Heart left ventricle (tissue), 16 donors: ENCODE measurements at regions not wholly inside any gene's neighbourhood (a gene's known extent, or its start where the extent isn't known, plus 50 kb on each side); places are given as distances from the start of the nearest gene placed in this dataset.

Experiments
- ATAC-seq, 4 donors: fragments of 200-7000 bp; cut with Tn5 transposase; one replicate each; pipeline ENCODE4 v1.9.1; 2020 to 2022; ENCODE audit warnings: moderate library complexity in 4 of 4, mild to moderate bottlenecking in 3 of 4, moderate number of reproducible peaks in 1 of 4
- DNase-seq, 5 donors: peaks; one replicate each; pipeline ENCODE4 v3.0.0-alpha.2; 2020
- H3K27ac ChIP-seq, 12 donors: fragments of 200-600 bp; sonication (generic) in 4 of 12; one replicate each; pipeline versions ENCODE4 v1.5.0 to v1.8.0; 2016 to 2022; ENCODE audit warnings: mild to moderate bottlenecking in 2 of 12
- H3K27me3 ChIP-seq, 9 donors: fragments of 200-600 bp; sonication (generic) in 2 of 9; one replicate each; pipeline versions ENCODE4 v1.5.1 to v1.8.0; 2016 to 2022; ENCODE audit warnings: mild to moderate bottlenecking in 3 of 9
- H3K36me3 ChIP-seq, 9 donors: fragments of 200-600 bp; sonication (generic) in 2 of 9; one replicate each; pipeline versions ENCODE4 v1.5.0 to v1.8.0; 2018 to 2022; ENCODE audit warnings: mild to moderate bottlenecking in 2 of 9
- H3K4me1 ChIP-seq, 12 donors: fragments of 200-600 bp; sonication (generic) in 4 of 12; one replicate each; pipeline versions ENCODE4 v1.5.0 to v1.8.0; 2016 to 2022; ENCODE audit warnings: mild to moderate bottlenecking in 3 of 12
- H3K4me3 ChIP-seq, 12 donors: fragments of 200-600 bp; sonication (generic) in 4 of 12; one replicate each; pipeline versions ENCODE4 v1.5.0 to v1.8.0; 2017 to 2022; ENCODE audit warnings: mild to moderate bottlenecking in 9 of 12, moderate library complexity in 4 of 12
- H3K9me3 ChIP-seq, 12 donors: fragments of 200-600 bp; sonication (generic) in 4 of 12; one replicate each; pipeline versions ENCODE4 v1.5.0 to v1.8.0; 2016 to 2022; ENCODE audit warnings: mild to moderate bottlenecking in 1 of 12
- POLR2A ChIP-seq, 2 donors: fragments of 450-650 bp; IDR thresholded peaks; one replicate each; pipeline ENCODE4 v1.6.1; 2017; ENCODE audit warnings: antibody characterized with exemption in 2 of 2, mild to moderate bottlenecking in 2 of 2, moderate library complexity in 2 of 2
- WGBS, 4 donors: extraction: QIAGEN DNeasy Blood & Tissue Kit in 2 of 4; methylation state at CpG; one replicate each; pipeline versions ENCODE4 v1.1.5 to v1.1.7; 2013 to 2018; 5-methylcytosine and 5-hydroxymethylcytosine counted together
- intact Hi-C, 10 donors: fragments of 100-400 bp; cut with DNase I; formaldehyde crosslinking; loops; one replicate each; pipeline versions ENCODE4 v1.11.1 to v1.14.2; 2022
- TF ChIP-seq, protein P1 (sequence below), 12 donors: fragments of 200-600 bp; sonication (generic) in 4 of 12; IDR thresholded peaks; one replicate each; pipeline versions ENCODE4 v1.5.0 to v1.8.0; 2018 to 2022; ENCODE audit warnings: antibody characterized with exemption in 12 of 12, mild to moderate bottlenecking in 5 of 12
- donor health status: ischemic (EF 13 %, LVEDD 7.1; RV severe dilation, severe dysfunction).
- donor health status: healthy with polysubstance abuse.
- donor health status: DM: no; HTN: yes; CAD: no.
- donor health status: DM: no; HTN: no; CAD: no.
- donor health status: ischemic (EF 25% LVEDD 6.9; RV normal size, moderate dysfunction).
- donor health status: ischemic (EF 25% LVEDD 5.7; RV mildly dilated, moderate dysfunction).
- donor health status: healthy.
- donor health status: DM: yes; HTN: yes; CAD: no.
- donor health status: ischemic (EF 35%, LVEDD 5.7; RV mildly dilated, moderate dysfunction).
- donor health status: nonischemic (EF 11% LVEDD 7.7; RV severe dilation, severe dysfunction).
- donor health status: DM: yes; HTN: yes; CAD: no.
- donor health status: PGD.
- donor health status: ischemic (EF 29% LVEDD 5.4; RV normal size, mild dysfunction).
- donor health status: nonischemic (EF 23%, LVEDD 6.1; RV moderate dilation, normal function).

DNA sequence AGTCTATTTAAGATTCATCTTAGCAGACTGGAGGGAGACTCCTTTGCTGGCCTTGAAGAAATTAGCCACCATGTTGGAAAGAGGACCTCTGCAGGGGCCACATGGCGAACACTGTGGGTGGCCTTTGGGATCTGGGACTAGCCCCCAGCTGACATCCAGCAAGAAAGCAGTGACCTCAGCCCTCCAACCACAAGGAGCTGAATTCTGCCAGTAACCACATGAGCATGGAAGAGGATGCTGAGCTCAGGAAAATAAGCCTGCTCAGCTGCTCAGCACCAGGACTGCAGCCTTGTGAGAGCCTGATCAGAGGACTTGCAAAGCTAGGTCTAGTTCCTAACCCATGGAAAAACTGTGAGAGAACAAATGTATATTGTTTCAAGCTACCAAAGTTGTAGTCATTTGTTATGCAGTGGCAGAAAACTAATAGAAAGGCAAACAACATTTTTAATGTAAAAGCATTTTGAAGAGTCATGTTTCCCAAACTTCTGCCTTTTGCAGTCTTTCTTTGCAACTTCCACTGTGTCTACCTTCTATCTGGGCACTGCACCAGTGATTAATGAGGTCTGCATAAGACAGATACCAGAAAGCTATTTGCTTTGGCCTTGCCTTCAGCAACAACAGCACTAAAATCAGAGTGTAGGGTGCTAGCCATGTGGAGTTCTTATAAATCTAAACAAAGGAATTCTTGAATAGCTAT is 183.7 kb downstream of the FGFR2 start:
- Histone ChIP-seq H3K4me1 (peaks cover 0 to 3% (median 0%) of the 10 kb centered on the region in 12 donors), H3K27me3 (peaks cover 0 to 4% (median 0%) of the 10 kb centered on the region in 9 donors), H3K27ac (no peak overlapping the region), H3K4me3 (no peak overlapping the region), H3K9me3 (peaks cover 0 to 2% (median 0%) of the 10 kb centered on the region in 12 donors), H3K36me3 (no peaks in the 10 kb centered on the region)
- TF ChIP-seq POLR2A (IDR thresholded peaks at IDR 0.05), result no peak
- TF ChIP-seq, protein P1, sequence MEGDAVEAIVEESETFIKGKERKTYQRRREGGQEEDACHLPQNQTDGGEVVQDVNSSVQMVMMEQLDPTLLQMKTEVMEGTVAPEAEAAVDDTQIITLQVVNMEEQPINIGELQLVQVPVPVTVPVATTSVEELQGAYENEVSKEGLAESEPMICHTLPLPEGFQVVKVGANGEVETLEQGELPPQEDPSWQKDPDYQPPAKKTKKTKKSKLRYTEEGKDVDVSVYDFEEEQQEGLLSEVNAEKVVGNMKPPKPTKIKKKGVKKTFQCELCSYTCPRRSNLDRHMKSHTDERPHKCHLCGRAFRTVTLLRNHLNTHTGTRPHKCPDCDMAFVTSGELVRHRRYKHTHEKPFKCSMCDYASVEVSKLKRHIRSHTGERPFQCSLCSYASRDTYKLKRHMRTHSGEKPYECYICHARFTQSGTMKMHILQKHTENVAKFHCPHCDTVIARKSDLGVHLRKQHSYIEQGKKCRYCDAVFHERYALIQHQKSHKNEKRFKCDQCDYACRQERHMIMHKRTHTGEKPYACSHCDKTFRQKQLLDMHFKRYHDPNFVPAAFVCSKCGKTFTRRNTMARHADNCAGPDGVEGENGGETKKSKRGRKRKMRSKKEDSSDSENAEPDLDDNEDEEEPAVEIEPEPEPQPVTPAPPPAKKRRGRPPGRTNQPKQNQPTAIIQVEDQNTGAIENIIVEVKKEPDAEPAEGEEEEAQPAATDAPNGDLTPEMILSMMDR (IDR thresholded peaks at IDR 0.05), result no peak
- ATAC-seq (no peak), DNase-seq (no peak)
- WGBS, 4 donors, result 63 to 85% (median 82%) methylated on average over 1 of the region's 1 CpG
- intact Hi-C loops, result no loop called here

DNA sequence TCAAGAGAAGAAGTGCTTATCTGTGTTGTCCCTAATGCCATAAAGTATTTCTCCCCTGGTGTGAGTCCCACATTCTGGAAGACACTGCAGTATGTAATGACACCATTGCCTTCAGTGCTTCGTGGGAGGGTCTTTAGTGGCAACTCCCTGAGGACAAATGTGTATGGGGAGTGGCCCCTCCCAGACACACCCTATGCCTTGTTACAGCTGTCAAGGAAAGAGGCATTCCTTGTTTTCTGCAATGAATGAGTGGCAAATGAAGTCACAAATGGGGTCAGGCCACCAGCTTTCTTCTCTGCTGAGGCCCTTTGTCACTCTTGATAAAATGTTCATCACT is 183.2 kb downstream of the FGFR2 start:
- DNase-seq, result no peak
- no peak for ATAC-seq
- intact Hi-C loops, result no loop called here

DNA sequence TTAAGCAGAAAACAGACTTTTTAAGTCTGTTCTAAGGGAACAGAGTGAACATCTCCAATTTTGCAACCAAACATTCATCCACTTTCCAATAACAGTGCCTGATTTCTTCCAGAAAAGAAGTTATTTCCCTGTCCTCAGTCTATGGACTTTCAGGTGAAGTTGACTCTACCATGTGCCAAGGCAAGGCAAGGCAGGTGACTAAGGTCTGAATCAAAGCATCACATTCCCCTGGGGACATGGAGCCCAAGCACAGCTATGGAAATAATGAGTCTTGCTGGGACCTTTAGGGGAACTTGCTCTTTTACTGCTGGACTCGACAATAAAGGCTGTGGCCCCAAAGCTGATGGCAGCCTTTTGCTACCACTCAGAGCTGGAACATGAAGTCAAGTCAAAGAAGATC is 182.2 kb downstream of the FGFR2 start:
- TF ChIP-seq POLR2A (IDR thresholded peaks at IDR 0.05), result no peak
- TF ChIP-seq, protein P1 (IDR thresholded peaks at IDR 0.05), result no peak
- Histone ChIP-seq H3K4me3 (no peak overlapping the region), H3K9me3 (peaks cover 0 to 2% (median 0%) of the 10 kb centered on the region in 12 donors), H3K27ac (no peak overlapping the region), H3K4me1 (peaks cover 0 to 3% (median 0%) of the 10 kb centered on the region in 12 donors), H3K36me3 (no peaks in the 10 kb centered on the region), H3K27me3 (peaks cover 0 to 4% (median 0%) of the 10 kb centered on the region in 9 donors)
- intact Hi-C loops, result no loop called here
- WGBS, 4 donors, result 85 to 87% (median 87%) methylated on average over 1 of the region's 1 CpG
- ATAC-seq (no peak), DNase-seq (no peak)

More for the DNA sequence above, 183.2 kb downstream of the FGFR2 start:
- H3K9me3 ChIP-seq, result peaks cover 0 to 2% (median 0%) of the 10 kb centered on the region in 12 donors
- no peaks in the 10 kb centered on the region for H3K36me3 ChIP-seq
- WGBS, 4 donors, result 0 to 81% (median 57%) methylated on average over 1 of the region's 1 CpG
- H3K27me3 ChIP-seq, result peaks cover 0 to 4% (median 0%) of the 10 kb centered on the region in 9 donors
- no peak overlapping the region for H3K27ac ChIP-seq
- H3K4me1 ChIP-seq, result peaks cover 0 to 3% (median 0%) of the 10 kb centered on the region in 12 donors
- no peak overlapping the region for H3K4me3 ChIP-seq
- no peak for TF ChIP-seq POLR2A (IDR thresholded peaks at IDR 0.05)
- TF ChIP-seq, protein P1 (IDR thresholded peaks at IDR 0.05), result no peak

DNA sequence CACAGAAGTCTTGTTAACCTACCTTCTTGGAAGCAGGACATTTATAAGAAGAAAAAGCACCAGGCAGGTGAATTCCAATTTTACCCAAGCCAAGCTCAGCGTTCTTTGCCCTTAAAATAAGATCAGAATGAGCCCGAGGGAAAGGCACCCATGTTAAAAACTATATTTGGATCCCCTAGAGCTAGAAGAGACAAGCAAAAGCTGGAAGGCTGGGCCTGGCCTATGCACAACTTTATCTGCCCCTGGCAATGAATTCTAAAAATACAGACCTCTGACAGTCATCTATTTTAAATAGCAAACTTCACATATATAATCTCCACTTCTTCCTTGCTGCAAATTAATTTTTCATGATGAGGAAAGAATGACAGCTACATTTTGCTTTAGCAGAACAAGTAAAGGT is 180.9 kb downstream of the FGFR2 start:
- DNase-seq (no peak), ATAC-seq (peak; percentile 33 to 61 (median 54))
- Histone ChIP-seq H3K27ac (peak overlapping the region in 1 of 12 donors; percentile 22), H3K27me3 (peaks cover 0 to 2% (median 0%) of the 10 kb centered on the region in 9 donors), H3K9me3 (peaks cover 0 to 2% (median 0%) of the 10 kb centered on the region in 12 donors), H3K4me3 (no peak overlapping the region), H3K36me3 (no peaks in the 10 kb centered on the region), H3K4me1 (peaks cover 0 to 3% (median 0%) of the 10 kb centered on the region in 12 donors)
- intact Hi-C loops, result no loop called here
- TF ChIP-seq, protein P1 (IDR thresholded peaks at IDR 0.05), result no peak
- WGBS, 4 donors, result 32 to 57% (median 48%) methylated on average over 2 of the region's 2 CpGs
